NT2/D1 (cell line): ENCODE measurements at regions not wholly inside any gene's neighbourhood (a gene's known extent, or its start where the extent isn't known, plus 50 kb on each side); places are given as distances from the start of the nearest gene placed in this dataset.

Experiments used
- DNase-seq: peaks from one replicate; pipeline ENCODE4 v3.0.0-alpha.2; 2011; ENCODE audit warnings: low read depth, low spot score
- H3K27me3 ChIP-seq: 2 replicates; pipeline ENCODE4 v1.6.0; 2011; ENCODE audit warnings: mild to moderate bottlenecking; ENCODE audit not compliant: insufficient read length, insufficient read depth
- H3K36me3 ChIP-seq: 2 replicates; pipeline ENCODE4 v1.6.1; 2011; ENCODE audit warnings: mild to moderate bottlenecking, low read length, mixed read lengths; ENCODE audit not compliant: insufficient read depth, insufficient read length
- H3K4me1 ChIP-seq: 2 replicates; pipeline ENCODE4 v1.5.1; 2011; ENCODE audit not compliant: insufficient read depth, insufficient read length
- H3K4me3 ChIP-seq: 2 replicates; pipeline ENCODE4 v1.5.1; 2011; ENCODE audit warnings: low read depth; ENCODE audit not compliant: insufficient read length
- H3K9ac ChIP-seq: 2 replicates; pipeline ENCODE4 v1.6.0; 2011; ENCODE audit warnings: low read depth; ENCODE audit not compliant: insufficient read length
- H3K9me3 ChIP-seq: 2 replicates; pipeline ENCODE4 v1.5.1; 2011; ENCODE audit warnings: mild to moderate bottlenecking, low read length; ENCODE audit not compliant: insufficient read depth
- SUZ12 ChIP-seq: IDR thresholded peaks from 2 replicates; pipeline ENCODE4 v1.6.1; 2011; ENCODE audit not compliant: insufficient read length, insufficient read depth; ENCODE audit errors: extremely low read depth
- YY1 ChIP-seq: IDR thresholded peaks from 2 replicates; pipeline ENCODE4 v1.6.1; 2011; ENCODE audit not compliant: insufficient read length, insufficient read depth
- ZNF274 ChIP-seq: IDR thresholded peaks from 2 replicates; pipeline ENCODE4 v1.6.1; 2011; ENCODE audit warnings: mild to moderate bottlenecking, low read depth, low read length

DNA sequence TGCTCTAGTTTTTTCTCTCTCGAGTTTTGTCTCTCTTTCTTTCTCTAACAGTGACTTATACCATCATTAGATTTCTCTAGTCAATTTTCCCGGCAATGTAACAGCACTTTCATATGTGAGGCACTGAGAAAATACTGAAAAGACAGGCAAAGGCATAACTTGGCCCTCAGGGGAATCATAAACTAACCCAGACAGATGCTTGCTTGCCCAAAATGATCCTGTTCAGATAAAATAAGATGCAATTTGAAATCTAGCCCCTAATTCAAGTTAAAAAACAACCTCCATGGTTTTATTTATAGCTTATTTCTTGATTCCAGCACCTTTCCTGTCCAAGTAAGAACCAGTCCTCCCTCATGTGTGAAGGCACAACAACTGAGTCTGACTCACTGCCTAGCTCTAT is 294.6 kb downstream of the GAS1 start:
- Histone ChIP-seq H3K4me3 (no peak overlapping the region), H3K9ac (no peak overlapping the region), H3K27me3 (no peaks in the 10 kb centered on the region), H3K36me3 (no peaks in the 10 kb centered on the region), H3K4me1 (no peaks in the 10 kb centered on the region), H3K9me3 (no peaks in the 10 kb centered on the region)
- TF ChIP-seq YY1 (no peak), SUZ12 (no peak), ZNF274 (no peak)
- DNase-seq = no peak

DNA sequence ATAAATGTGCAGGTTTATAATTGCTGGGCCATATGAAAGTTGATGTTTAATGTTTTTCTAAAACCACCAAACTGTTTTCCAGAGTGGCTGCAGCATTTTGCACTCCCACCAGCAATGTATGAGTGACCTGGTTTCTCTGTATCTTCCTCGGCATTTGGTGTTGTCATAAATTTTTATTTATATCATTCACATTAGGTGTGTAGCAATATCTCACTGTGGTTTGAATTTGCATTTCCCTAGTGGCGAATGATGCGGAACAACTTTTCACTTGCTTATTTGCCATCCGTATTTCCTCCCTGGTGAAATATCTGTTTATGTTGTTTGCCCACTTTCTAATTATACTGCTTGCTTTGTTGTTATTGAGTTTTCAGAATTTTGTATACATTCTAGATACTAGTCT is 295.7 kb upstream of the TUT7 start:
- DNase-seq = no peak
- no peaks in the 10 kb centered on the region for H3K36me3 ChIP-seq
- H3K9me3 ChIP-seq = no peaks in the 10 kb centered on the region
- no peaks in the 10 kb centered on the region for H3K27me3 ChIP-seq
- no peak overlapping the region for H3K9ac ChIP-seq
- no peaks in the 10 kb centered on the region for H3K4me1 ChIP-seq
- no peak overlapping the region for H3K4me3 ChIP-seq
- TF ChIP-seq YY1 = no peak

GRCh38 chr9:86648828-86649170 is 294.6 kb upstream of the TUT7 start:
- Histone ChIP-seq H3K4me3 (no peak overlapping the region), H3K27me3 (no peaks in the 10 kb centered on the region), H3K9ac (no peak overlapping the region), H3K9me3 (no peaks in the 10 kb centered on the region), H3K36me3 (no peaks in the 10 kb centered on the region), H3K4me1 (peaks cover 1% of the 10 kb centered on the region)
- DNase-seq = no peak
- TF ChIP-seq ZNF274 (no peak), SUZ12 (no peak), YY1 (no peak)

DNA sequence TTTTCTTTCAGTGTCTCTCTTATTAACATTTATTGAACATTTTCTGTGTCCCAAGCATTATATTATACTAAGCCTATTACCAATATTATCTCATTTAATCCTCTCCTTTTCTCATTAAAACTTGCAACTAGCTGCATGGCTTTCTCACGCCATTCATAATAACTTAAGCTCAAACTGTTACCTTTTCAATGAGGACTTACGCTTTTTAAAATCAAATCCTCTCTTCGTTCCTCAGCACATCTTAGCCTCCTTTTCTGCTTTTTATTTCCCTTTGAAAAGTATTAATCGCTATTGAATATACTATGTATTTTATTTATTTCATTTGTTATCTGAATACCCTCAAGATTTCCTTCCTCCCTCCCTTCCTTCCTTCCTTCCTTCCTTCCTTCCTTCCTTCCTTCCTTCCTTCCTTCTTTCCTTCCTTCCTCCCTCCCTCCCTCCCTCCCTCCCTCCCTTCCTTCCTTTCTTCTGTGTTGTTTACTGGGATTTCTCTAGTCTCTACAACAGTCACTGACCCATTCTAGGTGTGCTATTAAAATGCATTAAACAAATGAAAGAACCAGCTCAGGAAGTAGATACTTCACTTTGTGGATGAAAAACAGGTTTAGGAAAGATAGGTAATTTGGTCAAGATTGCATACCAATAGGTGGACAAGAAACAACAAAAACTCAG is 294.1 kb upstream of the TUT7 start:
- TF ChIP-seq YY1 (no peak), ZNF274 (no peak), SUZ12 (no peak)
- Histone ChIP-seq H3K4me1 (peaks cover 4% of the 10 kb centered on the region), H3K4me3 (no peak overlapping the region), H3K27me3 (no peaks in the 10 kb centered on the region), H3K9ac (no peak overlapping the region), H3K9me3 (no peaks in the 10 kb centered on the region), H3K36me3 (no peaks in the 10 kb centered on the region)
- DNase-seq = no peak

GRCh38 chr9:86645303-86645702 is 291.1 kb upstream of the TUT7 start:
- no peak for DNase-seq
- H3K9ac ChIP-seq = no peak overlapping the region
- H3K36me3 ChIP-seq = no peaks in the 10 kb centered on the region
- peaks cover 7% of the 10 kb centered on the region for H3K4me1 ChIP-seq
- H3K4me3 ChIP-seq = no peak overlapping the region
- H3K27me3 ChIP-seq = no peaks in the 10 kb centered on the region
- no peaks in the 10 kb centered on the region for H3K9me3 ChIP-seq
- no peak for TF ChIP-seq YY1
- no peak for TF ChIP-seq ZNF274
- TF ChIP-seq SUZ12 = no peak

GRCh38 chr9:86644675-86645034 is 290.4 kb upstream of the TUT7 start:
- Histone ChIP-seq H3K9ac (no peak overlapping the region), H3K27me3 (no peaks in the 10 kb centered on the region), H3K9me3 (no peaks in the 10 kb centered on the region), H3K4me1 (peaks cover 7% of the 10 kb centered on the region), H3K4me3 (no peak overlapping the region), H3K36me3 (no peaks in the 10 kb centered on the region)
- TF ChIP-seq YY1 = no peak
- TF ChIP-seq ZNF274 = no peak
- TF ChIP-seq SUZ12 = no peak
- no peak for DNase-seq

DNA sequence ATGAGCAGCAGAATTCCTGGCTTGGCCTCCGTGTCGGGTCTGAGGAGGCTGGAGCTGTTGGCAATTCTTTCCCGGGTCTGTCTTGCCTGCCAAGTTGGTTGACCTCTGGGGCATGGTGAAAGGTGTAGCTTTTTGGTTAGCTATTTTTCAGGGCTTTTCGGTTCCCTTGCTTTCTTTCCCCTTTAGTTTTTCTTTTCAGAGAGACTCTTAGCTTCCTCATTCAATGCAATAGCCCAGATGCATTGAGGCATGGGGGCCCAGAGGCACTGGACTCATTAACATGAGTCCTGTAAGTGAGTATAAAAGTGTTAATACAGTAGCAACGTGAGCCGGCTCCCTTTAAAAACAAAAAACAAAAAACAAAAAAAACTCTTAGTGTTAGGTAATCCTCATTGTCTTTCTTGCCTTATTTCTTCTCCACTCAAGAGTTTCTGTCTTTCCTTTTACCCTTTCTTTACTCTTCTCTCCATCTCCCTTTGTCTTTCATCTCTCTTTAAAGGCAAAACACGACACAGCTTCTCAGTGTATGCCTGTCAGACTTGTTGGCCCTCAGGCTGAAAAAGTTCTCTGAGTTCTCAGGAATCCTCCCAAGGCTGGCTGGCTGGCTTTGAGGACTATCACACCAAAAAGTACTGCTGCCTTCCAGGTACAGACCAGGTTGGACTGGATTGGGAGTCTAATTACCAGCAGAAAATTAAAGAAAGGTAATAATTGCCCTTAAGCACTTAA is 289.9 kb upstream of the TUT7 start:
- Histone ChIP-seq H3K9me3 (no peaks in the 10 kb centered on the region), H3K9ac (no peak overlapping the region), H3K27me3 (no peaks in the 10 kb centered on the region), H3K4me3 (no peak overlapping the region), H3K36me3 (no peaks in the 10 kb centered on the region), H3K4me1 (peaks cover 7% of the 10 kb centered on the region)
- no peak for TF ChIP-seq SUZ12
- TF ChIP-seq YY1 = no peak
- TF ChIP-seq ZNF274 = no peak
- peak; percentile 13 for DNase-seq
